ENCODE measurements at regions not wholly inside any gene's neighbourhood (a gene's known extent, or its start where the extent isn't known, plus 50 kb on each side); places are given as distances from the start of the nearest gene placed in this dataset.

DNA sequence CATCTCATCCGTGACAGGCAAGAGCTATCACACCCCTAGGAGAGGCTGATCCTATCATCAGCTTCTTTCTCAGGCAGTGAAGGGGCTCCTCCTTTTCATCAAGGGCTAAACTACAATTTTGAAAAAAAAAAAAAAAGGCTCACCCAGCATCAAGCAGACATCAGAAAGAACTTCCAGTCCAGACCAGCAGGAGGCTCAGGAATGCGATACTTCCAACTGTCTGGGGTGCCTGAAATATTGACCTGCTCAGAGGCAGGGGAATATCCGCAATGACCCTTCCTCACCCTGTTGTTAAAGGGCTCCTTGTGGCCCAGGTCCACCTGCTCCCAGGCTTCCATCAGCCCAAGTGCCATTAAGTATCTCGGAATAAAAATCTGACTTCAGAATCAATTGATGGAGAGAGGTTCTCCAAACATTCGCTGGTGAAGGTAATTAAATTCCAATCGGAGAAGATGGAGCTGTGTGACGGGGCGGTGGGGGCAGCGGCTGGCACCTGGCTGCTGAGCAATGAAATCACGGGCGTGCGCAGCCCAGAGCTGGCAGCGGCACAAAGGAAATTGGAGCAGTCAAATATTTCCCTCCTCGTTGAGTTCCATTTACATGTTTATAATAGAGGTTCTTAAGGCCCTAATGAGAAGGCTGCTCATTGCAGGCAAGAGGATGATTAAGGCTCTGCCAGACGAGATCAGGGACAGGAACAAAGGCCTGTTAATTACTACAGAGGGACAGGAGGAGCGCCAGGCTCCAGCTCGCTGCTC lies 69.0 kb upstream of the THY1 start:
- peak in 8 of 56 donors; percentile 4 to 51 (median 14) for DNase-seq

DNA sequence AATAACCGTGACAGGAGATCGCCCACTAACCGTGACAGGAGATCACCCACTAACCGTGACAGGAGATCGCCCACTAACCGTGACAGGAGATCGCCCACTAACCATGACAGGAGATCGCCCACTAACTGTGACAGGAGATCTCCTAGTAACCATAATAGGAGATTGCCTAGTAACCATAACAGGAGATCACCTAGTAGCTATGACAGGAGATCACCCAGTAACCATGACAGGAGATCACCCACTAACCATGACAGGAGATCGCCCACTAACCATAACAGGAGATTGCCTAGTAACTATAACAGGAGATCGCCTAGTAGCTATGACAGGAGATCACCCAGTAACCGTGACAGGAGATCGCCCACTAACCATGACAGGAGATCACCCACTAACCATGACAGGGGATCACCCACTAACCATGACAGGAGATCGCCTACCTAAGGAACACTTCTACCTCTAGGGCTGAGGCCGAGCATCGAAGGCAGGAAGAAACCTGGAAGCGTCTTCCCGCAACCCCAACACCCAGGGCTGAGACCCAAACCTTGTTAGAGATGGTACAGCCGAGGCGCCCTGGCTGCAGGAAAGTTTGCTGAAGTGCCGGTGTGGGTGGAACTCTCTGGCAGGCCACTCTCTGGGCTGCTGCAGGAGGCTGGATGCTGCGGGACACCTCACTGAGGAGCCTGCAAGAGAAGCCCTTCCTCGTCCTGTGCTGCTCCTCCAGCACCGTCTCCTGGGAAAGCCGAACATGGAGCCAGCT lies 67.5 kb upstream of the THY1 start:
- peak in 1 of 56 donors; percentile 16 for DNase-seq

DNA sequence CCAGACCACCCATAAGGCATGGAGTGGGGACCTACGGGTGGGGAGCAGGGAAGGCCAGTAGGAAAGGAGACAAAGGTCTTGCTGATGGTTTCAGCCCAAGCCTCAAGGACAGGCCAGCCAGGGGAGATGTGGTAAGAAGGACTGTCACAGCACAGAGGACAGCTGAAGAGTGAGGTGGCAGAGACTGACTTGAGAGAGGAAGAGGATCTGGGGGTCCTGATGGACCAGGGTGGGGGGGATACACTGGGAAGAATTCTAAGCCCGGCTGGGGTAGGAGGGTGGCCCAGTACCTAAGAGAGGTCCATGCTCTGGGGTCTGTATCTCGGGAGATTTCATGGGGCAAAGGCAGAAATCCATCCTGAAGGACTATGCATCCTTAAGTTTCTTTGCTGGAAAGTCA lies 66.1 kb upstream of the THY1 start:
- DNase-seq = no peak

DNA sequence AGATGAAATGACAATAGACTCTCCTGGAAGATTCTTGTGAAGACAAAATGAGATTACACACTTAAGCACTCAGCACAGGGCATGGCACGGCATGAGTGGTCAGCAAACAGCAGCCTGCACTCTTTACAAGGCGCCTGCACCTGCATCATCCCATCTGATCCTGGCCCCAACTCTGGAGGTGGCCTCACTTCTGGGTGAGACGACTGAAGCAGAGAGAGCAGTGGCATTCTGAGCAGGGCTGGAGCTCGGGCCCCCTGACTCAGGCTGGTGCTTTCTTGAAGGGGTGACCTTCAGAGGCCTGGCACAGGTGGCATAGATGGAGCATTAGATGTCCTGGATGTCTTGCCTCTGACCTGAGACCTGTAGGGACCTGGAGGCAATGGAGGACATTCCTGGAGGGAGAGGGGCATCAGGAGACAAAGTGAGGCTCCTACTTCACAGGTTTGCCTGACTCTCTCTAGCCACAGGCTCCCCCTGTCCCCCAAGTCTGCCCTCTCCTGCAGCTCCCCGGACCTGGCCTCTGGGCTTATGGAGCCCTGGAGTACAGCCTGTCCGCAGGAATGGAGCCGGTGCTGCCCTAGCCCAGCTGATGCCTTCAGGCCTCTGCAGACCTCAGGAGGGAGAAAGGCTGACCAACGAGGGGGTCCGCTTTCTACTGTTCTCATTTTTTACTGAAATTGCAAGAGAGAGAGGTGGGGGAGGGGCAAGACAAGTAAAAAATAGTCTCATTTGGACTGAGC lies 65.5 kb upstream of the THY1 start:
- no peak for DNase-seq

DNA sequence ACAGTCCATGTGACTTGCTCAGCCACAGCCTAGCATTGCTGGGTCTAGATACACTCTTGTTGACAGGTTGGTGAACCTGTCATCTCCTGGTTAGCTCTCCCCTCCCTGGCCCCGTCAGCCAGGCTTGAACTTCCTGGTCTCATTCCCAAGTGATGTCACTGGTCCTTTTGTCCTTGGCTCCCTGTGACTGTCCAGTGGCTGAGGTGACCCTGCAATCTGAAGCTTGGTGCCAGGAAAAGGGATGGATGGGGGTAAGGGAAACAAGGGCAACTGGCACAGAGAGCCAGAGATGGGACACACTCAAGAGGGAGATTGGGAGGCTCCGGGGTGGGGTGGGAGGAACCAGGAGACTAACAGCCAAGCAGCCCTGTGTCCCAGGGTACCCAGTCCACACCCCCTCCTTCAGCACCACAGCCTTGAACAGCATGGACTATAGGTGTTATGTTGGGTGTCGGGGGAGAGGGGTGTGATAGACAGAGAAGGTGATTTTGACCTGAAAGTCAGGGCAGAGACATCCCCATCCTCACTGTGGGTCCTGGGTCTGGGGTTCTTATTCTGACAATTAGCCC lies 63.8 kb upstream of the THY1 start:
- no peak for DNase-seq

DNA sequence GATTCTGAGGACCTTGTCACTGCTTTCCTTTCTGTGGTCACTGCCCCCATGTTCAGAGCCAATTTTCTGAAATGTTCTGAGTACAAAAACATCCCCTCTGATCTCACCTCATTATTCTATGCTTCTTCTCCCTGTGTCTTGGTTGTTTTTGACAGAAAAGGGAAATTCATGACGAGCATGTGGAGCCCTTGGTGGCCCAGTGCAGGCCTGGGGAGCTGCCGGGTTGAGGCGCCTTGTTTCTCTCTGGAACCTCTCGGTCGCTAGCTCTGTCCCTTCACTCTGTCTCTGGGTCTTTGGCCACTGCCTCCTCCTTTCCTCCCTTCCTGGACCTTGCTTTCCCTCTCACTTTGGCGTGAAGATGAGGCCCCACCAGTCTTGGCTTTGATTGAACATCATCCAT lies 63.0 kb upstream of the THY1 start:
- DNase-seq = no peak

DNA sequence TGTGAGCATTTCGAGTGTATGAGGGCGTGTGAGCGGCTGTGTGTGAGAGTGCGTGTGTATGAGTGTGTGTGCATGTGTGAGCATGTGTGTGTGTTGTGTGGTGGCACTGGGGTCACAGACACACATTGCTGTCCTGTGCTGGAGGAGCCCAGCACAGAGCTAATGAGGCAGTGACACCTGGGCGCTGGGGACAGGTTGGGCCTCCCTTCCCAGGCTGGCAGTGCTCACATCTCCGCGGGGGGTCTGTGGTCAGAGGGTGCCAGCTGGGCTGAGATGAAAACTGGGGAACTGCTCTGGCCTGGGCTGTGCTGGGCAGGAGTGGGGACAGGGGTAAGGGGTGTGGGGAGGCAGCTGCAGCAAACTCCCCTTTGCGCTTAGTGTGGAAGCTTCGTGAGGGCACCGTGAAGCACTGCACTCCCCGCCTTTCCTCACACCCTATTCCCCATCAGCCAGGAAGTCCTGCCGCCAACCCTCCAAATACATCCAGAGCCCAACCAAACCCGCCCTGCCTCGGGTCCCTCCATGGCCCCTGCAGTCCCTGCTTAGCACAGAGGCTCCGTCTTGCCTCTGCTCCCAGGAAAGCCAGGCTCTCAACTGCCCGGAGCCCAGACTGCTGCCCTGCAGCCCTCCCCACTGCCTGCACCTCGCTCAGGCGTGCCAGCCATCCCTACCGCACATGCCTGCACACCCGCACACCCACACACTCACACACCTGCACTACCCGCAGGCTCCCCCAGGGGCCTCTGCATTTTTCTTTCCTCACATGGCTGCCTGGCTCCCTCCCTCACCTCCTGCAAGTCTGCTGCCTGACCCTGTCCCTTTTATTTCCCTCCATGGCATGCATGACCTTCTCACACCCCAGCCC lies 62.0 kb upstream of the THY1 start:
- DNase-seq = no peak

DNA sequence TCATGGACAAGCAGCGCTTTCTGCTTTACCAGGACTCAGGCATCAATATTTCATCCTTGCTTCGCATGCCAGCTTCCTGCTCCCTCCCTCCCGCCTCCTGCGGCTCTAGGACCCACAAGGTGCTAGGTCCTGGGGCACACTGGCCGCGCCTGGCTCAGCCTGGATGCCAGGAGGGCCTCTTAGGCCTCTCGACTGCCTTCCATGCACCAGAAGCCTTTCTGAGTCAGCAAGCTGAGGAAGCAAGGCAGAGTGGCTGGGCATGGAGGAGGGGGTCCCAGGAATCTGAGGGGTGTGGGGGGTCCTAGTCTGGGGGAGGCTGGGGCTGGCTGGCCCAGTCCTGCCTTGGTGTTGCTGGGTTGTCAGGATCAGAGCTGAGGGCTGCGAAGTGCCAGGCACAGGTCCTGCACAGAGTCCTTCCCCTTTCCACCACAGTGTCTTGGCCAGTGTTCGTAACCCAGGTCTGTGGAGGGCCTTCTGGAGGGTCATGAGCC lies 61.0 kb upstream of the THY1 start:
- no peak for DNase-seq

DNA sequence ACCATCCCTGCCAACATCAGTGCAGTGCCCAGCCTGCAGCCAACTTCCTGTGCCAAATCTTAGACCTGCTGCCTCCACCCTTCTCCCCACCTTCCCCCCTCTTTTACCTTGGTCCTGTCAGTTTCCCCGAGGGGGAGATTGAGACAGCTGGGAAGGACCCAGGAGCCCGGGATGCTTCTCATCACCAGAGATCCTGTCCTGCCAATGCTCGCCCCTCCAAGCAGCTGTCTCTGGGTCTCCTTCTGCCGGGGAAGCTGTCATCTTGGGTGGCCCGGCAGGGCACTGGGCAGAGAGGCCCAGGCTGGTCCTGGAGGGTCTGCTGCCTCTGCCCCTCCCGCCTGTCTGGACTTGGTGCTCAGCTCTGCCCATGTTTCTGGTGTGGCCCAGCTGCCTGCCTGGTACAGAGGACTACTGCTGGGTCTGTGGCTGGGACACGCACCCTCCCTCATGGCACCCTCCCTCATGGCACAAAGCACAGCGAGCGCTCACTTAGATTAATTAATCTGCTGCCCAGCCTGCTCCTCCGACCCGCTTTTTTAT lies 60.4 kb upstream of the THY1 start:
- DNase-seq = no peak

DNA sequence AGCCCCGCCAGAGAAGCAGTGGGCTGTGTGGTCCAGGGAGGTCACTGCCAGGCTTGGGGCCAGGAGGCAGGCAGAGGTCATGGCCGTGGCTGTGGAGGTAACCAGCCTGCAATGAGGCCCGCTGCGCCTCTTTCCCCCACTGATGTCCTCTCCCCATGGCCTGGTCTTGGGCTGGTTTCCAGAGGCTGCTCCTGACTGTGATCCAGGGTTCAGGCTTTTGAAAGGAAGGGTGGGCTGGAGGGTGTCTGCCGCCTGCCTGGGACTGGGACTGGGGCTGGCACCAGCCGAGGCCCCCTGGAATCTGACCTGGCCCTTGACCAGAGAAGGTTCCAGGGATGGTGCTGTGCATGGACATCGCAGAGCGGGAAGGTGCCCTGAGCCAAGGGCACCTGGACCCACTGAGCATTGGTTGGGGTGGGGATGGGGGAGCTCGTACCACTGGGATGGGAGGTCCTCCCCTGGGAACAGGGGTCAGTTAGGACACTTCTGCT lies 59.6 kb upstream of the THY1 start:
- no peak for DNase-seq

DNA sequence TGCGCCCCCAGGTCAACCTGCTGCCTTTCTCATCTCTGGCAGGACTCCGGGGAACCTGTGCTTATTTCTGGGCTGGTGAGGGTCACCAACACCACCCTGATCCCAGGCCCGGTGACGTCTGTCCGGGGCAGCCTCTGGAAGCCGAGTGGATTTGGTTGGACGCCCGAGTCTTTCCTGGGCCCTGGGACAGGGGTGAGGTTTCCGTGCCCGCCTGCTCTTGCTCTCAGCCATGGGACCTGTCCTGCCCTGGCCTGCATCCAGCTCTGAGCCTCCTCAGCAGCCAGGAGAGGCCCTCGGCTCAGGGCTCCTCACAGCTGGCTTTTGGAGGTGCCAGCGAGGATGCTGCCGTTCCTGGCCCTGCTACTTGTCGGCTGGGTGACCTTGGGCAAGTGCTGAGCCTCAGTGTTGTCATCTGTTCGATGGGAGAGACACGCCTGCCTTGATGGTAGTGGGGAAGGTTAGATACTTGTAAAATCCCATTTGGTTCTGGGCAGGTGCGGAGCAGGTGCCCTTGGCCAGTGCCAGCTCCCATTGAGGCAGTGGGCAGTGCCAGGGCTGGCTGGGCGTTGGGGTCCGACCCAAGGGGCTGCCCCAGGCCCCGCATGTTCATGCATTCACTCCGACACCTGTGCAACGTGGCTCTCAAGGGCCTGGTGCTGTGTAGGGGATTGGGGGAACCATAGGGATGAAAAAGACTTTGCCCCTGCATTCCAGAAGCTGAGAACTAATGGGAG lies 58.9 kb upstream of the THY1 start:
- no peak for DNase-seq

DNA sequence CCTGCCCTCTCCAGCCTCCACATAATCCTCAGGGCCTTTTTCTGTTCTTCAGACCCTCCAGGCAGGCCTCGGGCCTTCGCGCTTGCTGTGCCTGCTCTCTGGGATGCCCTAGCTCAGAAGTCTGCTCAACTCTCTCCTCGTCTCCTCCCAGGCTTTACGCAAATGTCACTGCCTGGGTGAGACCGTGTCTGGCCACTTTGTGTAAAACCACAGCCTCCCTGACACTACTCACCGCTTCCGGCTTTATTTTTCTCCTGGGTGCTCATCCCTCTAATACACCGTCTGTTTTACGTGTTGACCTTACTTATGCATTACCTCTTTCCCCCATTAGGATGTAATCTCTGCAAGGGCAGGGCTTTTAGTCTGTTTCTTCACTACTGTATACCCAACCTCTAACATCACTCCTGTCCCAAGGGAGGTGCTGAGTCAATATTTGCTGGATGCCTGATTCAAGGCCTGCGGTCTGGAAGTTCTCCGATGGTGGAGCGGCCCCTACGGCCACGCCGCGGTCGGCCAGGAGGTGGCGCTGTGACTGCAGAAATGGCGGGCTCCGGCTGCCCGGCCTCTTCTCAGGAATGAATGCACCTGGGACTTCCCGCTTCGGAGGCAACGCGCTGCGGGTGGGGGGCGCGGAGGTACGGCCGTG lies 58.2 kb upstream of the THY1 start:
- DNase-seq = peak in 50 of 56 donors; percentile 12 to 88 (median 64)

DNA sequence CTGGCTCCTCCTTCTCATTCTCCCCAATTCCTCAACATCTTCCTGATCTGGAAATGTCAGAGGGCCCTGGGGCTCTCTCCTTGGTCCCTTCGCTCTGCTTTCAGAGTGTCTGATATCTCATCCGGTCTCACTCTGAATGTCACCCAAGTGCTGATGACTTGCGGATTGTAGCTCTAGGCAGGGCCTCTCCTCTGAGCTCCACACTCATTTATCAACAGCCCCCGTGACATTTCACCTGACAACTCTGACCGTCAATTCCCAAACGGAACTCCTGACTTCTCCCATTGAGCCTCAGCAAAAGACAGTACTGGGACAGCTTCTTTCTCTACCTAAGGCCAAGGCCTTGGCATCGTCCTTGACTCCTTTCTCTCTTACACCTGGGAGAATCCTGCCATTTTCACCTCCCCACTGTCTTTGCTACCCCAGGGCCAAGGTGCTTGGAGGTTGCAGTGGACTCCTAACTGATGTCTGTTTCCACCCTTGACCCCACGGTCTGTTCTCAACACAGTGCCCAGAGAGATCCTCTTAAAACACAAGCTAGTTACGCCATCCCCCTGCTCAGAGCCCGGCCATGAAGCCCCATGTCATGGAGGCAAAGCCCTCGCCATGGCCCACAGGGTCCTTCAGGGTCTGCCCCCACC lies 57.5 kb upstream of the THY1 start:
- DNase-seq = no peak

DNA sequence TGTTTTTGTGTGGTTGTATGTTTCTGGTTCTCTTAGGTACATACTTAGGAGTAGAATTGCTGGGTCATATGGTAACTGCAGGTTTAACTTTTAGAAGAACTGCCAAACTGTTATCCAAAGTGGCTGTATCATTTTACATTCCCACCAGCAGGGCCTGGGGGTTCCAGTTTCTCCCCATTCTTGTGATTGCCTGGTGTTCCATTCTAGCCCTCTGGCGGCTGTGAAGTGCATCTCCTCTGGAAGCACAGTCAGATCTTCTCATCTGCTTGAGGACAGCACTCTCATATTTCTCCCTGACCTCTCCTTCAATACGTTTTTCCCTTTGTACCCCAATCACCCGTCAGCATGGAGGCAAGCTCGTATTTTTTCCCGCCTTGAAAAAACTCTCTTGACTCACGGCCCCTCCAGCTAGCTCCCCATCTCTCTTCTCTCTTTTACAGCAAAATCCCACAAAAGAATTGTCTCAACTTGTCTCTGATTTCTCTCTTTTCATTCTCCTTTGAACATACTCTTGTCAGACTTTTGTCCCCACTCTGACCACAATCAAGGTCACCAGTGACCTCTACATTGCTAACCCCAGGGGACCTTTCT lies 56.8 kb upstream of the THY1 start:
- DNase-seq = no peak

DNA sequence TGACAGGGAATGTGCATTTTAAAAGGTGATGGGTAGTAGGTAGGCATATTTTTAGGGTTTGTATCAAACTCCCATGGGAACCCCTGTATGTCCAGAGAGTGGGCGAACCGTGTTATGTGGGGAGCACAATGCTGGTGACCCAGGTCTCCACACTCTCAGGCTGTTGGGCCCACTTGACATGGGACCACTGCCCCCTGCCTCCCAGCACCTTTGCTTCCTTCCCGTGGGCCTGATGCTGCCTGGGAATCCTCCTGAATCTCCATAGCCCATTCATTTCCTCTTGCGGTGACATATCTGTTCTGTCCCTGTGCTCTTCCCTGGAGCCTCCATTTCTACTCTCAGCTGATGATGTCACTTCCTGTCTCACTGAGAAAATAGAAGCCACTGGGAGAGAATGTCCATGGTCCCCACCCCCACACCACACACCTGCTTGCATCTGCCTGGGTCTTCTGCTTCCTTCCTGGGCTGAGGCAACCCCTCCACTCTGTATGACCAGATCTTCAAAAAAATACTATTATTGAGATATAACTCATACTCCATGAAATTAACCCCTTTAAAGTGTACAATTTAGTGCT lies 55.8 kb upstream of the THY1 start:
- DNase-seq = no peak

DNA sequence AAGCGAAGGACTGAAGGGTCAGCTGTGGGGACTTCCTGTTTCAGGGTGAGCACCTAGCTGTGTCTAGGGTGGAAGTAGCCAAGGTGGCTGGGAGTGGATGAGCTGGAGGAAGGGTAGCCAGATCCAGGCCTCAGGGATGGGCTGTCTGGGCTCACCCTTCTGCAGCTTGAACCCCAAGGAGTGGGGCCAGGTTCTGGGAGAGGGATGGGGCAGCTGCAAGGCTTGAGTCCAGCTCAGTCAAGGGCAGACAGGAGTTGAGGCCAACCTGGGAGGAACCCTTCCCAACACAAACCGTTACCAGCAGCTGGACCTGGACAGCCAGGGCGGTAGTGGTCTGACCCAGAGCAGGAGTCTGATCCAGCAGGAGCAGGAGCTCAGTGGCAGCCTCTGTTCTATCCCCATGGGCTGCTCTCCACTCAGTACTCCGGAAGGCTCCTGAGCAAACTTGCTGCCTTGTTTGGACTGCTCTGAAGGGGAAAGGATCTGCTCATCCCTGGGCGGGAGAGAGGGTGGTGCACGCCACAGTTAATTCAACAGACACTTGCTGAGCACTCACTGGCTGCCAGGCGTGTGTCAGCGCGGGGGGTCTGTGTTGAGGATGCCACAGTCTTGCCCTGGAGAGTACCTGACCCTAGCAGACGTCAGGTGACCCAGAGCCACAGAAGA lies 53.8 kb upstream of the THY1 start:
- no peak for DNase-seq

DNA sequence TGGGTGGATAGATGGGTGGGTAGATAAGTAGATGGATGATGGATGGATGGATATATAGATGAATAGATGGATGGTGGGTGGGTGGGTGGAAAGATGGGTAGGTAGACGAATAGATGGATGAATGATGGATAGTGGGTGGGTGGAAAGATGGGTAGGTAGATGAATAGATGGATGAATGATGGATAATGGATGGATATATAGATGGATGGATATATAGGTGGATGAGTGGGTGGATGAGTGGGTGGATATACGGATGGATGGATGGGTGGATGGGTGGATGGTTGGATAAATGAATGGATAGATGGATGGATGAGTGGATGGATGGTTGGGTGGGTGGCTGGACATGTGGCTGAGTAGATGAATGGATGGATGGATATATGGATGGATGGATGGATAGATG lies 53.1 kb upstream of the THY1 start:
- no peak for DNase-seq
